ENCODE measurements at regions not wholly inside any gene's neighbourhood (a gene's known extent, or its start where the extent isn't known, plus 50 kb on each side); places are given as distances from the start of the nearest gene placed in this dataset.
A peak's percentile ranks its signal among the peaks of the same experiment; 100 is the strongest.

GRCh38 chr7:56291-56913, 136.0 kb upstream of the FAM20C start:
- DNase-seq (ENCODE audit: low spot score), result no peak

GRCh38 chr7:57071-57470, 135.3 kb upstream of the FAM20C start:
- no peak for DNase-seq (ENCODE audit: low spot score)

GRCh38 chr7:57482-58255, 134.7 kb upstream of the FAM20C start:
- DNase-seq (ENCODE audit: low spot score), result no peak

GRCh38 chr7:58316-58715, 134.1 kb upstream of the FAM20C start:
- DNase-seq (ENCODE audit: low spot score), result no peak

- no peak for DNase-seq (ENCODE audit: low spot score)
These were observed 133.0 kb upstream of the FAM20C start for GRCh38 chr7:59079-60016.

GRCh38 chr7:60017-60675, 132.2 kb upstream of the FAM20C start:
- no peak for DNase-seq (ENCODE audit: low spot score)

- DNase-seq (ENCODE audit: low spot score), result no peak
These were observed 131.7 kb upstream of the FAM20C start for GRCh38 chr7:60706-61105.

- no peak for DNase-seq (ENCODE audit: low spot score)
These were observed 131.3 kb upstream of the FAM20C start for GRCh38 chr7:61111-61510.

- no peak for DNase-seq (ENCODE audit: low spot score)
These were observed 130.6 kb upstream of the FAM20C start for GRCh38 chr7:61576-62360.

GRCh38 chr7:62361-63116, 129.8 kb upstream of the FAM20C start:
- DNase-seq (ENCODE audit: low spot score), result no peak

- DNase-seq (ENCODE audit: low spot score), result no peak
These were observed 129.3 kb upstream of the FAM20C start for GRCh38 chr7:63117-63480.

GRCh38 chr7:63521-64021, 128.8 kb upstream of the FAM20C start:
- DNase-seq (ENCODE audit: low spot score), result no peak

- DNase-seq (ENCODE audit: low spot score), result peak; percentile 32
These were observed 128.1 kb upstream of the FAM20C start for GRCh38 chr7:64098-64915.

GRCh38 chr7:64916-65341, 127.4 kb upstream of the FAM20C start:
- DNase-seq (ENCODE audit: low spot score), result no peak

- DNase-seq (ENCODE audit: low spot score), result no peak
These were observed 126.8 kb upstream of the FAM20C start for GRCh38 chr7:65554-65953.

- no peak for DNase-seq (ENCODE audit: low spot score)
These were observed 126.1 kb upstream of the FAM20C start for GRCh38 chr7:66296-66695.

- DNase-seq (ENCODE audit: low spot score), result no peak
These were observed 125.6 kb upstream of the FAM20C start for GRCh38 chr7:66741-67140.

- no peak for DNase-seq (ENCODE audit: low spot score)
These were observed 124.5 kb upstream of the FAM20C start for GRCh38 chr7:67661-68395.

- no peak for DNase-seq (ENCODE audit: low spot score)
These were observed 123.7 kb upstream of the FAM20C start for GRCh38 chr7:68629-69028.
